ENCODE measurements at regions not wholly inside any gene's neighbourhood (a gene's known extent, or its start where the extent isn't known, plus 50 kb on each side); places are given as distances from the start of the nearest gene placed in this dataset.

GRCh38 chr10:44510379-44511115, 125.7 kb upstream of the CXCL12 start:
- Mint-ChIP-seq H3K36me3 (no peaks in the 10 kb centered on the region), H3K27ac (no peak overlapping the region), H3K9me3 (peaks cover 2 to 7% (median 5%) of the 10 kb centered on the region in 3 donors), H3K4me3 (no peak overlapping the region), H3K27me3 (no peaks in the 10 kb centered on the region), H3K4me1 (no peaks in the 10 kb centered on the region)

GRCh38 chr10:44511166-44511565, 126.3 kb upstream of the CXCL12 start:
- Mint-ChIP-seq H3K4me1 (no peaks in the 10 kb centered on the region), H3K9me3 (peaks cover 2 to 7% (median 5%) of the 10 kb centered on the region in 3 donors), H3K27me3 (no peaks in the 10 kb centered on the region), H3K27ac (no peak overlapping the region), H3K36me3 (no peaks in the 10 kb centered on the region), H3K4me3 (no peak overlapping the region)

GRCh38 chr10:44511601-44512000, 126.7 kb upstream of the CXCL12 start:
- Mint-ChIP-seq H3K36me3 (no peaks in the 10 kb centered on the region), H3K27me3 (no peaks in the 10 kb centered on the region), H3K9me3 (peaks cover 2 to 7% (median 2%) of the 10 kb centered on the region in 3 donors), H3K4me1 (no peaks in the 10 kb centered on the region), H3K4me3 (no peak overlapping the region), H3K27ac (no peak overlapping the region)

- Mint-ChIP-seq H3K27ac (no peak overlapping the region), H3K4me1 (no peaks in the 10 kb centered on the region), H3K4me3 (no peak overlapping the region), H3K36me3 (no peaks in the 10 kb centered on the region), H3K9me3 (peaks cover 0 to 7% (median 2%) of the 10 kb centered on the region in 3 donors), H3K27me3 (no peaks in the 10 kb centered on the region)
Measured at GRCh38 chr10:44512431-44513022, 127.6 kb upstream of the CXCL12 start.

GRCh38 chr10:44513591-44513990, 128.7 kb upstream of the CXCL12 start:
- H3K36me3 Mint-ChIP-seq, result no peaks in the 10 kb centered on the region
- H3K9me3 Mint-ChIP-seq, result peaks cover 0 to 7% (median 2%) of the 10 kb centered on the region in 3 donors
- H3K27me3 Mint-ChIP-seq, result no peaks in the 10 kb centered on the region
- no peak overlapping the region for H3K27ac Mint-ChIP-seq
- no peaks in the 10 kb centered on the region for H3K4me1 Mint-ChIP-seq
- no peak overlapping the region for H3K4me3 Mint-ChIP-seq

- Mint-ChIP-seq H3K4me3 (no peak overlapping the region), H3K27me3 (no peaks in the 10 kb centered on the region), H3K36me3 (no peaks in the 10 kb centered on the region), H3K4me1 (no peaks in the 10 kb centered on the region), H3K27ac (no peak overlapping the region), H3K9me3 (peaks cover 0 to 10% (median 0%) of the 10 kb centered on the region in 3 donors)
Measured at GRCh38 chr10:44516891-44517290, 132.0 kb upstream of the CXCL12 start.

- Mint-ChIP-seq H3K4me3 (no peak overlapping the region), H3K27me3 (no peaks in the 10 kb centered on the region), H3K9me3 (peaks cover 0 to 10% (median 4%) of the 10 kb centered on the region in 3 donors), H3K36me3 (no peaks in the 10 kb centered on the region), H3K4me1 (no peaks in the 10 kb centered on the region), H3K27ac (no peak overlapping the region)
Measured at GRCh38 chr10:44517635-44518034, 132.7 kb upstream of the CXCL12 start.

GRCh38 chr10:44519361-44519760, 134.5 kb upstream of the CXCL12 start:
- Mint-ChIP-seq H3K4me1 (no peaks in the 10 kb centered on the region), H3K27me3 (no peaks in the 10 kb centered on the region), H3K4me3 (no peak overlapping the region), H3K36me3 (no peaks in the 10 kb centered on the region), H3K9me3 (peaks cover 0 to 14% (median 4%) of the 10 kb centered on the region in 3 donors), H3K27ac (no peak overlapping the region)

- Mint-ChIP-seq H3K27ac (no peak overlapping the region), H3K4me1 (no peaks in the 10 kb centered on the region), H3K36me3 (no peaks in the 10 kb centered on the region), H3K9me3 (peaks cover 2 to 12% (median 4%) of the 10 kb centered on the region in 3 donors), H3K27me3 (no peaks in the 10 kb centered on the region), H3K4me3 (no peak overlapping the region)
Measured at GRCh38 chr10:44520651-44521050, 135.8 kb upstream of the CXCL12 start.

GRCh38 chr10:44539178-44539577, 154.3 kb upstream of the CXCL12 start:
- no peaks in the 10 kb centered on the region for H3K36me3 Mint-ChIP-seq
- no peak overlapping the region for H3K27ac Mint-ChIP-seq
- H3K4me1 Mint-ChIP-seq, result no peaks in the 10 kb centered on the region
- peaks cover 5 to 21% (median 5%) of the 10 kb centered on the region in 3 donors for H3K9me3 Mint-ChIP-seq
- H3K4me3 Mint-ChIP-seq, result no peak overlapping the region
- H3K27me3 Mint-ChIP-seq, result no peaks in the 10 kb centered on the region

GRCh38 chr10:44552726-44553125, 167.8 kb upstream of the CXCL12 start:
- no peaks in the 10 kb centered on the region for H3K36me3 Mint-ChIP-seq
- H3K27me3 Mint-ChIP-seq, result peaks cover 3% of the 10 kb centered on the region
- H3K9me3 Mint-ChIP-seq, result peaks cover 0 to 12% (median 3%) of the 10 kb centered on the region in 3 donors
- H3K4me1 Mint-ChIP-seq, result no peaks in the 10 kb centered on the region
- H3K4me3 Mint-ChIP-seq, result no peak overlapping the region
- H3K27ac Mint-ChIP-seq, result no peak overlapping the region

- Mint-ChIP-seq H3K4me1 (no peaks in the 10 kb centered on the region), H3K36me3 (no peaks in the 10 kb centered on the region), H3K27ac (no peak overlapping the region), H3K9me3 (no peaks in the 10 kb centered on the region), H3K27me3 (no peaks in the 10 kb centered on the region), H3K4me3 (no peak overlapping the region)
Measured at GRCh38 chr10:44557596-44558191, 172.8 kb upstream of the CXCL12 start.

GRCh38 chr10:44558521-44558920, 173.6 kb upstream of the CXCL12 start:
- H3K36me3 Mint-ChIP-seq, result no peaks in the 10 kb centered on the region
- H3K4me3 Mint-ChIP-seq, result no peak overlapping the region
- H3K27me3 Mint-ChIP-seq, result no peaks in the 10 kb centered on the region
- H3K27ac Mint-ChIP-seq, result no peak overlapping the region
- H3K4me1 Mint-ChIP-seq, result no peaks in the 10 kb centered on the region
- H3K9me3 Mint-ChIP-seq, result no peaks in the 10 kb centered on the region

- Mint-ChIP-seq H3K4me1 (no peaks in the 10 kb centered on the region), H3K27ac (no peak overlapping the region), H3K9me3 (no peaks in the 10 kb centered on the region)
Measured at GRCh38 chr10:44564361-44564760, 179.5 kb upstream of the CXCL12 start.

GRCh38 chr10:44564790-44565189, 179.9 kb upstream of the CXCL12 start:
- H3K27me3 Mint-ChIP-seq, result peaks cover 1% of the 10 kb centered on the region
- H3K4me1 Mint-ChIP-seq, result no peaks in the 10 kb centered on the region
- no peaks in the 10 kb centered on the region for H3K9me3 Mint-ChIP-seq
- H3K36me3 Mint-ChIP-seq, result no peaks in the 10 kb centered on the region
- H3K27ac Mint-ChIP-seq, result no peak overlapping the region
- H3K4me3 Mint-ChIP-seq, result no peak overlapping the region

More at GRCh38 chr10:44564361-44564760, 179.5 kb upstream of the CXCL12 start:
- no peaks in the 10 kb centered on the region for H3K36me3 Mint-ChIP-seq
- H3K4me3 Mint-ChIP-seq, result no peak overlapping the region
- no peaks in the 10 kb centered on the region for H3K27me3 Mint-ChIP-seq
